ENCODE measurements at regions not wholly inside any gene's neighbourhood (a gene's known extent, or its start where the extent isn't known, plus 50 kb on each side); places are given as distances from the start of the nearest gene placed in this dataset.

DNA sequence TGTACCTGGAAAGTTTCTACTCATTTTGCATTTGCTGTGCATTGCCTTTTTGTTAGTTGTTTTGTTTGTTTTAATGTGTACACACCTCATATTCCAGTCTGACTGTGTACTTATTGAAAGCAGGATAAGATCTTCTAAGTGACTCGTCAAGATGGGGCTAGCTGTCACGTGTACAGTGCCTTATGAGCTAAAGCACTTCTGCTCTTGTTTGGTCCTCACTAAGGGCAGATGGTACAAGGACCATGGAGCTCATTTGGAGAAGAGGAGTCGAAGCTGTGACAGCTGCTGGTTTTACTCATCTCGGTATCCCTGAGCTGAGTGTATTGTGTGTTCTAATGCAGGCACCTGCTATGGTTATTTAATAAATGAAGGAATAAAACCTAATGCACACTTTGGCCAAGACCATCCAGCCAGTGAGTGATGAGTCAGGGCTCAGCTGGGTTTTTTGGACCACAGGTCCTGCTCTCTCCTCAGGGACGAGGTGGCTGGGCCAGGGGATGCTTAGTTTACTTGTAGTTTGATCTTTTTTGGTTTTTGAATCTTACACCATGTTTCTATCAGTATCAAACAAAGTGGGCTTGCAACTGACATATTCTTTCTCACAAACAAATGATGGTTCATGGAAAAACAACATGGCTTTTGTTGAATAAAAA is 152.5 kb upstream of the APCDD1 start:
- Histone ChIP-seq H3K36me3 (no peaks in the 10 kb centered on the region), H3K9me3 (replicated peaks) (no peaks in the 10 kb centered on the region), H3K4me3 (no peak overlapping the region), H3K4me1 (no peaks in the 10 kb centered on the region), H3K27ac (no peak overlapping the region), H3K27me3 (no peaks in the 10 kb centered on the region)
- DNase-seq, result no peak

- Histone ChIP-seq H3K4me1 (no peaks in the 10 kb centered on the region), H3K36me3 (no peaks in the 10 kb centered on the region), H3K4me3 (no peak overlapping the region), H3K9me3 (replicated peaks) (no peaks in the 10 kb centered on the region), H3K27ac (no peak overlapping the region), H3K27me3 (no peaks in the 10 kb centered on the region)
- no peak for DNase-seq
These were observed 151.3 kb upstream of the APCDD1 start for GRCh38 chr18:10303171-10303570.

DNA sequence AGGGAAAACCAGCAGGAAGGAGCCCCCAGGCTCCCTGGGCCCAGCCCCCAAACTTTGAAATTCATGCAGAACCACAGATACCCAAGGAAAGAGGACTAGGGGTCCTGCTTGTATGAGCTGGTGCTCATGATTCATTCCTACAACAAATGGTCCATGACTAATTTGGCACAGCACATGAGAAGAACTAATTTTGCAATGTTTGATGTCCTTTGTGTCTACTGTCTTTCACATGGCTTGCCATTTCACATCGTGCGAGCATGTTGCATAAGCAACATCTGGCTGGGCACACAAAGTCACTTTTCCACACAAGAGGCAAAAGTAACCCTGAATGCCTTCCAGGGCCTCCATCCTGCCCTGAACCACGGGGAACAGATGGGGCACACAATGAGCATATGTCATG is 149.6 kb upstream of the APCDD1 start:
- no peak overlapping the region for H3K27ac ChIP-seq
- no peaks in the 10 kb centered on the region for H3K4me1 ChIP-seq
- H3K27me3 ChIP-seq, result no peaks in the 10 kb centered on the region
- no peak for DNase-seq
- H3K36me3 ChIP-seq, result no peaks in the 10 kb centered on the region
- no peaks in the 10 kb centered on the region for H3K9me3 ChIP-seq (replicated peaks)
- H3K4me3 ChIP-seq, result no peak overlapping the region

- no peaks in the 10 kb centered on the region for H3K36me3 ChIP-seq
- H3K4me1 ChIP-seq, result no peaks in the 10 kb centered on the region
- no peak for DNase-seq
- no peak overlapping the region for H3K27ac ChIP-seq
- H3K4me3 ChIP-seq, result no peak overlapping the region
- no peaks in the 10 kb centered on the region for H3K27me3 ChIP-seq
- no peaks in the 10 kb centered on the region for H3K9me3 ChIP-seq (replicated peaks)
These were observed 147.7 kb upstream of the APCDD1 start for GRCh38 chr18:10306779-10307178.

GRCh38 chr18:10308154-10308553 is 146.3 kb upstream of the APCDD1 start:
- no peaks in the 10 kb centered on the region for H3K9me3 ChIP-seq (replicated peaks)
- no peaks in the 10 kb centered on the region for H3K27me3 ChIP-seq
- no peak for DNase-seq
- no peaks in the 10 kb centered on the region for H3K4me1 ChIP-seq
- no peaks in the 10 kb centered on the region for H3K36me3 ChIP-seq
- H3K27ac ChIP-seq, result no peak overlapping the region
- H3K4me3 ChIP-seq, result no peak overlapping the region

DNA sequence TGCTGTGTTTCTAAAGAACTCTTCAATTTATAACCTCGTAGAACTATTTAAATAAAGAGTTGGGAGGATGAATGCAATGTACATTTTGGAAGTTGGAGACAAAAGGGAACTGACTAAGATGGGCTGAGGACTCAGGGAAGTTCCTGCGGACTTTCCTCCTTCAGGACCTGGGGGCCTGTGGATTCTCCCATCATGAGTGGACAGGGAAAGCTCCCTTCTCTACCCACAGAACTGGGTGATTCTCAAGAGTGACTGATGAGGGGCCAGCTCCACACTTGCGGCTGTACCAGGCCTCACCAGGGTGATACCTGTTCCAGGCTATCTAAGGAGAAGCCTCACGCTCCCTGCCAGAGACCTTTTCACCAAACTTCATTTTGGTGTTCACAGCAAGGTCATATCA is 143.8 kb upstream of the APCDD1 start:
- H3K27ac ChIP-seq, result no peak overlapping the region
- H3K9me3 ChIP-seq (replicated peaks), result no peaks in the 10 kb centered on the region
- H3K4me3 ChIP-seq, result no peak overlapping the region
- H3K27me3 ChIP-seq, result no peaks in the 10 kb centered on the region
- no peaks in the 10 kb centered on the region for H3K4me1 ChIP-seq
- no peak for DNase-seq
- no peaks in the 10 kb centered on the region for H3K36me3 ChIP-seq

DNA sequence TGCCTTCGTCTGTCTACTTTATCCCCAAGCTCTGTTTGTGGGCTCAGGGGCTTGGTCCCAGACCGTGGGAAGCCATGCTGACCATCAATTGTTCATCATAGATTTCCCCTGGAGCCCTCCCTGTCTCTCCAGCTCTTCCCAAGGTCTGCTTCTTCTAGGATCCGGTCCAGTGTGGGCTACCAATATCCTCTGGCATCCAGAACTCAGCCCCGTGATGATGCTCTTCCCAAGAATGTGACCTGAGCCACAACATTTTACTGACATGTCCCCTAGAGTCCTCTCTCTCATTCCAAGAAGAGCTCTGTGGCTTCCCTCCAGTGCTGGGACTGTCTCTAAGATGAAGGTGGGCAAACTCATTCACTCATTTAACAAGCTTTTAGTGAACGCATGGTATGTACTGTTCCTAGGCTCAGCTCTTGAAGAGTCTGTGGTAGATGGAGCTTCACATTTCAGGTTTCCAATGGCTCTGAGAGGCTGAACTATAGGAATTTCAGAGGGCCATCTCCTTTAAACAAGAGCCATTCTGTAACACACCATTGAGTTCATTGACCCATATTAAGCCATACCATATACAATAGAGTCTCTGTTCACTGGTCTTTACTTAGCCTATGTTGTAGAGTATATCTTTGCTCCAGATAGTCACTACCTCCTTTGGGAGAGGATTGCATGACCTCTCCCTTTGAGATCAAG is 142.0 kb upstream of the APCDD1 start:
- DNase-seq, result no peak
- Histone ChIP-seq H3K4me1 (no peaks in the 10 kb centered on the region), H3K27ac (no peak overlapping the region), H3K36me3 (no peaks in the 10 kb centered on the region), H3K4me3 (no peak overlapping the region), H3K9me3 (replicated peaks) (no peaks in the 10 kb centered on the region), H3K27me3 (no peaks in the 10 kb centered on the region)

DNA sequence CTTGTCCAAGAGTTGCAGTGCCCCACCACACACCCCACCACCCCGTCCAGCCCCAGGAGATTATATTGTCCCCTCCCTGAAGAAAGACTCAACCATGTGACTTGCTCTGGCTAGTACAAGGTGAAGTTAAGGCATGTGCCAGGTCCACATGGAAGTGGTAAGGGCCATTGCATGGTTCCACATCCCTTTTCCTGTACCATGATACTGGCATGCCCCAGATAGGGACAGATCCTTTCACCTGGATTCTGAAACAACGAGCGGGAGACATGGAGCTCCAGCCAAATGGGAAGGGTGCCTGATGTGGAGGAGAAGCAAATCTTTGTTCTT is 141.5 kb upstream of the APCDD1 start:
- Histone ChIP-seq H3K4me1 (no peaks in the 10 kb centered on the region), H3K36me3 (no peaks in the 10 kb centered on the region), H3K4me3 (no peak overlapping the region), H3K9me3 (replicated peaks) (no peaks in the 10 kb centered on the region), H3K27ac (no peak overlapping the region), H3K27me3 (no peaks in the 10 kb centered on the region)
- DNase-seq, result no peak

DNA sequence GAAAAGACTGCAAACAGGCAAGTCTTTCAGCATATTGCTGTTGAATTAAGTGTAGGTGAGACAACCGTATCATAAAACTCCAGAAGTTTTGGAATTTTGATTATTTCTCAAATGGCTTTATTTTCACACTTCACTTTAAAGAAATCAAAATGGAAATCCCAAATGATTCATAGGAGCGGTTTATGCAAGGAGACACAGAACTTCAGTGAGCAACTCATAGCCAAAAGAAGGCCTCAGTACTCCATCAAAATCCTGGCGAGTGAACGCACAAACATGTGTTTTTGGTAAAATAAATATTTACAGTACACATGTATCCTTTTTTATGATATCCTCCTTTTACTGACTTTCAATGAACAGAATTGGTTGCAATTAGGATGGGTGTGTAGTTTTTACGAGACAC is 140.4 kb upstream of the APCDD1 start:
- Histone ChIP-seq H3K36me3 (no peaks in the 10 kb centered on the region), H3K27me3 (no peaks in the 10 kb centered on the region), H3K9me3 (replicated peaks) (no peaks in the 10 kb centered on the region), H3K27ac (no peak overlapping the region), H3K4me1 (no peaks in the 10 kb centered on the region), H3K4me3 (no peak overlapping the region)
- no peak for DNase-seq

- Histone ChIP-seq H3K27ac (no peak overlapping the region), H3K27me3 (no peaks in the 10 kb centered on the region), H3K4me1 (no peaks in the 10 kb centered on the region), H3K4me3 (no peak overlapping the region), H3K9me3 (replicated peaks) (no peaks in the 10 kb centered on the region), H3K36me3 (no peaks in the 10 kb centered on the region)
- no peak for DNase-seq
These were observed 138.9 kb upstream of the APCDD1 start for GRCh38 chr18:10315522-10315921.

DNA sequence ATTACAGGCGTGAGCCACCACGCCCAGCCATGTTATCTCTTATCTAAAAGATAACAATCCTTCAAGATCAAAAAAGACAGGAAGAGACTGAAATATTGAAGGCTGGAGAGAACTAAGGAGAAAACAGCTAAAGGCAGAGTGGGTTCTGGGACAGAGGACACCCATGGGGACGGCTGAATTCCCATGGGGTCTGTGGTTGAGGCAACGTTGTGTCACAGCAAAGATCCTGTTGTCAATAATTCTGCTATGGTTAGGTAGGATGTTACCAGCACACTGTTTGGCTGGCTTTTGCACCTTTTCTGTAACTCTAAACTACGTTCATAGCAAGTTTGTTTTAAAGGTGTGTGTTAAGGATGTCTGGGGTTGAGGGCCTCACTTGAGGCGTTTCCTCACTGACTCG is 137.7 kb upstream of the APCDD1 start:
- no peak overlapping the region for H3K27ac ChIP-seq
- H3K4me1 ChIP-seq, result no peaks in the 10 kb centered on the region
- no peaks in the 10 kb centered on the region for H3K9me3 ChIP-seq (replicated peaks)
- no peak for DNase-seq
- H3K4me3 ChIP-seq, result no peak overlapping the region
- H3K27me3 ChIP-seq, result no peaks in the 10 kb centered on the region
- H3K36me3 ChIP-seq, result no peaks in the 10 kb centered on the region

DNA sequence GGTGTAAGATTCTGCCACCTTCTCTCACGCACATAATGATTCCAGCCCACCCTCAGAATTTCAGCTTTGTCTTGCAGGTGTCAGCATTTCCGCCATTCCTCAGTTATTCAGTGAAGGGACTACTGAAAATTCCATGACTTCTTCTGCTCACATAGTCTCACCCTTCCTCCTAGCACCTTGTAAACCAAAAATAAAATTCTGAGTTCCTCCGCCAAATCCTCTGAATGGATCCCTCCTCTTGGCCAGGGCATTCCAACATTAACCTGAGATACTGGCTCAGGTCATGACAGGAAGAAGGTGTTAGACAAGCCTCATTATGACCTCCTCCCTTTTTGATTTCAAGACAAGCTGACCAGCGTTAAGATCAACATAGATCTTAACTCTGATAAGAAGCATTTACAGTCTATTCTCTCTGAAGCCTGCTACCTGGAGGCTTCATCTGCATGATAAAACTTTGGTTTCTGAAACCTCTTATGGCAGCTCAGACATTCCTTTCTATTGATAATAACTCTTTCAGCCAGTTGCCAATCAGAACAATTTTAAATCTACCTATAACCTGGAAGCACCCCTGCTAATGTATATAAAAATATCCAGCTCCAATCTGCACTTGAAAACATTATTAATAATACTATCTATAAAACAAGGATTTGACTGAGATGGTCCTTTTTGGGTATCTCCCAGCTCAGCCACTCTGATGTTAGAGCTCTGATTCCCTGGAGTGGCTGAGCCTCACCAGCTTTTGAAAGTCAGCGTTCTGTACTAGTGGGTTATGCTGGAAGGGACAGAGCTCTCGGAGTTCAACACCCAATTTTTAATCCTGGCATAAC is 136.4 kb upstream of the APCDD1 start:
- no peaks in the 10 kb centered on the region for H3K4me1 ChIP-seq
- H3K27ac ChIP-seq, result no peak overlapping the region
- no peaks in the 10 kb centered on the region for H3K9me3 ChIP-seq (replicated peaks)
- H3K27me3 ChIP-seq, result no peaks in the 10 kb centered on the region
- no peak for DNase-seq
- no peak overlapping the region for H3K4me3 ChIP-seq
- no peaks in the 10 kb centered on the region for H3K36me3 ChIP-seq

GRCh38 chr18:10318691-10318970 is 135.8 kb upstream of the APCDD1 start:
- no peak overlapping the region for H3K27ac ChIP-seq
- no peak overlapping the region for H3K4me3 ChIP-seq
- H3K36me3 ChIP-seq, result no peaks in the 10 kb centered on the region
- H3K4me1 ChIP-seq, result no peaks in the 10 kb centered on the region
- no peak for DNase-seq
- H3K27me3 ChIP-seq, result no peaks in the 10 kb centered on the region
- no peaks in the 10 kb centered on the region for H3K9me3 ChIP-seq (replicated peaks)

DNA sequence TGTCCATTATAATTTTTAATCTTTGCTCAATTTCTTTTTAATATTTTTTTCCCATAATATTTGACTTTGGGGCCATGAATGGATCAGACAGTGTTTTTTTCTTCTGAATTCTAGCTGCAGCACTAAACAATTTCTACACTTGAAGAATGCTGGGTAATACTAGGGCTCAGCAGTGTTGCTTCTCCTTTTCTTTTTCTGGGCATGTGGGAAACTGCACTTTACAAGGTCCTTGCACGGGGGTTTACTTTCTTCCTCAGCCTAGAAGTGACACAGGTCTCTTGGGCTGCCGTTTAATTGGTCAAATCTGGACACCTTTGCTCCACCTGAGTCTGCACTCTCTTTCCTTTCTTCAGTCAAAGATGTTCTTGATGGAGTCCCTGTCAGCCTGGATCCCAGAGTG is 135.4 kb upstream of the APCDD1 start:
- no peaks in the 10 kb centered on the region for H3K4me1 ChIP-seq
- H3K27ac ChIP-seq, result no peak overlapping the region
- H3K9me3 ChIP-seq (replicated peaks), result no peaks in the 10 kb centered on the region
- H3K4me3 ChIP-seq, result no peak overlapping the region
- no peaks in the 10 kb centered on the region for H3K36me3 ChIP-seq
- no peak for DNase-seq
- no peaks in the 10 kb centered on the region for H3K27me3 ChIP-seq

DNA sequence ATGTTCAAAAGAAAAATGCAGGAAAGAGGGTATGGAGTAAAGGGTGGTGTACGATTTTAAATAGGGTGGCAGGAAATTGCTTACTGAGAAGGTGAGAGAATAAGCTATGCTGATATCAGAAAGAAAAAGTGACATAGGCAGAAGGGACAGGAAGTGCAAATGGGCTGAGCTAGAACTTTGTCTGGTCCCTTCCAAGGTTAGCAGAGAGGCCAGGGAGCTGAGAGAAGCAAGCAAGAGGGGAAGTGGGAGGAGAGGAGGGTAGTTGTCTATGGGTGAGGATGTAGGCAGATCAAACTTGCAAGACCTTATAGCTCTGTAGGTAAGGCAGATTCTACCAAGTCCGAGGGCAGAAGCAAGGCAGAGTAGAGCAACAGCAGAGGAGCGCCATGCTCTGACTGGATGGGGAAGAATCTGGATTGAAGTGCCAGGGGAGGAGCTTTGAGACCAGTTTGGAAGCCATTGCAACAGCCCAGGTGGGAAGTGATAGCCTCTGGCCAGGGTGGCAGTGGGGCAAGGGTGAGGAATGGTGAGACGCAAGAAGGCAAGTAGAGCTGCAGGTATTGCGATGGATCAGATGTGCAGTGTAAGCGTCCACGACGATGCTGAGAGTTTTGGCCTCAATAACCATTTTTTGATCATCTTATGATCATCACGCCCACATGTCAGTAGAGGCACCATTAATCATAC is 134.4 kb upstream of the APCDD1 start:
- H3K4me1 ChIP-seq, result no peaks in the 10 kb centered on the region
- no peaks in the 10 kb centered on the region for H3K27me3 ChIP-seq
- no peak overlapping the region for H3K4me3 ChIP-seq
- DNase-seq, result no peak
- no peaks in the 10 kb centered on the region for H3K9me3 ChIP-seq (replicated peaks)
- H3K36me3 ChIP-seq, result no peaks in the 10 kb centered on the region
- no peak overlapping the region for H3K27ac ChIP-seq
